GM12872 (cell line): ENCODE measurements at regions not wholly inside any gene's neighbourhood (a gene's known extent, or its start where the extent isn't known, plus 50 kb on each side); places are given as distances from the start of the nearest gene placed in this dataset.

Experiments
- CTCF ChIP-seq: IDR thresholded peaks from 3 replicates; pipeline ENCODE4 v1.5.1; 2011; ENCODE audit warnings: low read depth, mild to moderate bottlenecking, low read length, moderate library complexity; ENCODE audit not compliant: insufficient read depth

DNA sequence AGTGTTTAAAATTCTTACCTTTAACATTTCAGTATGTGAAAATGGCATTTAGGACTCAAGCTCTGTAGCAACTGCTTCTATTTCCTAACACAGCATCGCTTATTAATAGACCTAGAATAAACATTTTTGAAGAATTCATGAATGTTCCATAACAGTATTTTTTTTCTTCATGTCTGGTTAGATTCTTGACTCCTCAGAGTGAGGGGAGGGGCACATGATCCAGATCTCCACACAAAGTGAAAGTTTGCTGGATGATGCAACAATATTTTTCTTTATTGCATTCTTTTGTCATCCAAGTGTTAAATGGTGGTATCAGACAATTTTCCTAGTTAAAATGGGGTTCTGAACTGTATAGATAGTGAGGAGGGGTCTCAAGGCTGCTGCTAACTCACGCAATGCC lies 130.8 kb upstream of the MAN2A1 start:
- no peak for TF ChIP-seq CTCF

- no peak for TF ChIP-seq CTCF
Measured at GRCh38 chr5:109558364-109558763, 131.4 kb upstream of the MAN2A1 start.

DNA sequence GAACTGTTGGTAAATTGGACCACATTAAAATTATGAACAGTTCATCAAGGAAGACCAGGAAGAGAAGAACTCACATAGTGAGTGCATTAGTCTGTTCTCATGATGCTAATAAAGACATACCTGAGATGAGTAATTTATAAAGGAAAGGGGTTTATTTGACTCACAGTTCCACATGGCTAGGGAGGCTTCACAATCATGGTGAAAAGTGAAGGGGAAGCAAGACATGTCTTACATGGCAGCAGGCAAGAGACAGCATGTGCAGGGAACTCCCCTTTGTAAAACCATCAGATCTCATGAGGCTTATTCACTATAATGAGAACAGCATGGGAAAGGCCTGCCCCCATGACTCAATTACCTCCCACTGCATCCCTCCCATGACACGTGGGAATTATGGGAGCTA lies 135.9 kb upstream of the MAN2A1 start:
- TF ChIP-seq CTCF, result no peak

DNA sequence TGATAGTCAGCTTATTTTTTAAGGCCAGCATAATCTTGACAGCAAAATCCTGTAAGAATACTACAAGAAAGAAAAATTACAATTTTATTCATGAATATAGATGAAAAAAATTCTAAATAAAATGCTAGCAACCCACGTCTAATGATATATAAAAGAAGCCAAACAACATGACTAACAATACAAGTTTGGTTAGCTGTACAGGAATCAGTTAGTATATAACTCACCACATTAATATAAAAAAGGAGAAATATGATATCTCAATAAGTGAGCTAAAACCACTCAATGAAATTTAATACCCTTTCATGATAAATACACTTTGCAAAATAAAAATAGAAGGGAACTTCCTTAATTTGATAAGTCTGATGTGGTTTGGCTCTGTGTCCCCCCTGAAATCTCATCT lies 139.7 kb upstream of the MAN2A1 start:
- TF ChIP-seq CTCF, result no peak

GRCh38 chr5:109546461-109546860 lies 136.7 kb upstream of the PJA2 start:
- TF ChIP-seq CTCF, result no peak

GRCh38 chr5:109533751-109534272 lies 124.0 kb upstream of the PJA2 start:
- TF ChIP-seq CTCF, result no peak

GRCh38 chr5:109532773-109533364 lies 123.1 kb upstream of the PJA2 start:
- no peak for TF ChIP-seq CTCF
